IgD-negative memory B cell (primary cell): ENCODE measurements at regions not wholly inside any gene's neighbourhood (a gene's known extent, or its start where the extent isn't known, plus 50 kb on each side); places are given as distances from the start of the nearest gene placed in this dataset.
"Not testable (repeated sequence)": the region's sequence is repeated elsewhere in the genome, so short reads cannot be mapped to it uniquely, and the experiment has no call there.

Source experiments
- H3K27ac Mint-ChIP-seq, 3 donors: one replicate each; pipeline ENCODE4 v1.8.0; 2020 to 2022; ENCODE audit warnings: mild to moderate bottlenecking in 3 of 3, mixed read lengths in 3 of 3, moderate library complexity in 1 of 3
- H3K27me3 Mint-ChIP-seq: one replicate; pipeline ENCODE4 v1.8.0; 2021; ENCODE audit warnings: mixed read lengths
- H3K36me3 Mint-ChIP-seq: one replicate; pipeline ENCODE4 v1.8.0; 2020; ENCODE audit warnings: mild to moderate bottlenecking, mixed read lengths
- H3K4me1 Mint-ChIP-seq, 3 donors: one replicate each; pipeline ENCODE4 v1.8.0; 2020 to 2022; ENCODE audit warnings: mixed read lengths in 3 of 3, mild to moderate bottlenecking in 1 of 3
- H3K4me3 Mint-ChIP-seq, 4 donors: one replicate each; pipeline ENCODE4 v1.8.0; 2020 to 2022; ENCODE audit warnings: mild to moderate bottlenecking in 4 of 4, mixed read lengths in 4 of 4, moderate library complexity in 3 of 4
- H3K9me3 Mint-ChIP-seq, 3 donors: one replicate each; pipeline ENCODE4 v1.8.0; 2020 to 2021; ENCODE audit warnings: mixed read lengths in 3 of 3, mild to moderate bottlenecking in 1 of 3

GRCh38 chr4:33448948-33449347 lies 2728.8 kb downstream of the PCDH7 start:
- Mint-ChIP-seq H3K4me1 (peaks cover 0 to 1% (median 0%) of the 10 kb centered on the region in 3 donors), H3K27ac (no peak overlapping the region), H3K4me3 (no peak overlapping the region), H3K36me3 (peaks cover 1% of the 10 kb centered on the region), H3K9me3 (peaks cover 2 to 10% (median 5%) of the 10 kb centered on the region in 3 donors), H3K27me3 (no peaks in the 10 kb centered on the region)

GRCh38 chr4:33453436-33453835 lies 2733.3 kb downstream of the PCDH7 start:
- Mint-ChIP-seq H3K27ac (no peak overlapping the region), H3K4me3 (no peak overlapping the region), H3K9me3 (peaks cover 0 to 10% (median 4%) of the 10 kb centered on the region in 3 donors), H3K27me3 (no peaks in the 10 kb centered on the region), H3K36me3 (no peaks in the 10 kb centered on the region), H3K4me1 (peaks cover 0 to 2% (median 0%) of the 10 kb centered on the region in 3 donors)

GRCh38 chr4:33453916-33454315 lies 2733.7 kb downstream of the PCDH7 start:
- no peaks in the 10 kb centered on the region for H3K27me3 Mint-ChIP-seq
- no peak overlapping the region for H3K4me3 Mint-ChIP-seq
- H3K27ac Mint-ChIP-seq: no peak overlapping the region
- peaks cover 0 to 10% (median 4%) of the 10 kb centered on the region in 3 donors for H3K9me3 Mint-ChIP-seq
- H3K4me1 Mint-ChIP-seq: peaks cover 0 to 2% (median 0%) of the 10 kb centered on the region in 3 donors
- H3K36me3 Mint-ChIP-seq: no peaks in the 10 kb centered on the region

GRCh38 chr4:33465565-33465964 lies 2745.4 kb downstream of the PCDH7 start:
- H3K27me3 Mint-ChIP-seq: no peaks in the 10 kb centered on the region

GRCh38 chr4:33467291-33467690 lies 2747.1 kb downstream of the PCDH7 start:
- H3K27me3 Mint-ChIP-seq: no peaks in the 10 kb centered on the region
- H3K9me3 Mint-ChIP-seq: peaks cover 0 to 12% (median 4%) of the 10 kb centered on the region in 3 donors
- no peaks in the 10 kb centered on the region for H3K36me3 Mint-ChIP-seq
- H3K4me3 Mint-ChIP-seq: no peak overlapping the region
- H3K4me1 Mint-ChIP-seq: no peaks in the 10 kb centered on the region
- no peak overlapping the region for H3K27ac Mint-ChIP-seq

More at GRCh38 chr4:33465565-33465964, 2745.4 kb downstream of the PCDH7 start:
- Mint-ChIP-seq H3K4me3 (no peak overlapping the region), H3K9me3 (peaks cover 0 to 17% (median 4%) of the 10 kb centered on the region in 3 donors), H3K4me1 (no peaks in the 10 kb centered on the region), H3K36me3 (no peaks in the 10 kb centered on the region), H3K27ac (no peak overlapping the region)

GRCh38 chr4:33470805-33471204 lies 2750.6 kb downstream of the PCDH7 start:
- peaks cover 0 to 17% (median 6%) of the 10 kb centered on the region in 3 donors for H3K9me3 Mint-ChIP-seq
- no peaks in the 10 kb centered on the region for H3K27me3 Mint-ChIP-seq
- no peaks in the 10 kb centered on the region for H3K4me1 Mint-ChIP-seq
- H3K36me3 Mint-ChIP-seq: no peaks in the 10 kb centered on the region
- H3K4me3 Mint-ChIP-seq: no peak overlapping the region
- no peak overlapping the region for H3K27ac Mint-ChIP-seq

- H3K27ac Mint-ChIP-seq: no peak overlapping the region
- H3K4me3 Mint-ChIP-seq: no peak overlapping the region
- H3K36me3 Mint-ChIP-seq: no peaks in the 10 kb centered on the region
- no peaks in the 10 kb centered on the region for H3K27me3 Mint-ChIP-seq
- H3K9me3 Mint-ChIP-seq: peaks cover 0 to 10% (median 2%) of the 10 kb centered on the region in 3 donors
- no peaks in the 10 kb centered on the region for H3K4me1 Mint-ChIP-seq
These were observed 2757.5 kb downstream of the PCDH7 start for GRCh38 chr4:33477715-33478114.

- Mint-ChIP-seq H3K36me3 (no peaks in the 10 kb centered on the region), H3K27ac (no peak overlapping the region), H3K4me3 (no peak overlapping the region), H3K27me3 (no peaks in the 10 kb centered on the region), H3K9me3 (peaks cover 0 to 3% (median 1%) of the 10 kb centered on the region in 3 donors), H3K4me1 (no peaks in the 10 kb centered on the region)
These were observed 2761.5 kb downstream of the ARAP2 start for GRCh38 chr4:33482773-33483172.

DNA sequence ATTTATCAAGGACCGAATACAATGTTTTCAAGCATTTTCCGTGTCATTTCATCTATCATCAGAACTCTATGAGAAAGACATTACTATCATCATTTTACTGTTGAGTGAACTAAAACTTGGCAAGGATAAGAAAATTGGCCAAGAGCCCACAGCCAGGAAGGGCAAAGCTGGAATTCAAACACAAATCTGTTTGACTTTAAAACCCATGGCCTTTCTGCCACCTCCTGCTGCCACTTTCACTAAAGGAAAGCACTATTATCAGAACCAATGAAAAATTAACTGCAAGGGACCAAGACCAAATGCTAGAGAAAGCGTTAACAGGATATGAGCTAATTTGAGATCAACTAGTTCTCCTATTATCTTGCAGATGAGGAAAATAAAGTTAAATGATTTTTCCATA lies 2759.2 kb downstream of the ARAP2 start:
- Mint-ChIP-seq H3K27me3 (no peaks in the 10 kb centered on the region), H3K4me3 (no peak overlapping the region), H3K9me3 (peaks cover 0 to 3% (median 1%) of the 10 kb centered on the region in 3 donors), H3K27ac (no peak overlapping the region), H3K36me3 (no peaks in the 10 kb centered on the region), H3K4me1 (no peaks in the 10 kb centered on the region)

GRCh38 chr4:33493231-33493630 lies 2751.1 kb downstream of the ARAP2 start:
- Mint-ChIP-seq H3K27ac (no peak overlapping the region), H3K4me3 (no peak overlapping the region), H3K9me3 (peaks cover 0 to 3% (median 2%) of the 10 kb centered on the region in 3 donors), H3K27me3 (no peaks in the 10 kb centered on the region), H3K36me3 (no peaks in the 10 kb centered on the region), H3K4me1 (no peaks in the 10 kb centered on the region)

GRCh38 chr4:33494150-33494549 lies 2750.2 kb downstream of the ARAP2 start:
- Mint-ChIP-seq H3K4me3 (no peak overlapping the region), H3K27ac (no peak overlapping the region), H3K9me3 (peaks cover 0 to 4% (median 3%) of the 10 kb centered on the region in 3 donors), H3K4me1 (no peaks in the 10 kb centered on the region), H3K27me3 (no peaks in the 10 kb centered on the region), H3K36me3 (no peaks in the 10 kb centered on the region)

- not testable (repeated sequence) for H3K4me1 Mint-ChIP-seq, H3K27ac Mint-ChIP-seq
These were observed 2742.7 kb downstream of the ARAP2 start for GRCh38 chr4:33501587-33501986.

DNA sequence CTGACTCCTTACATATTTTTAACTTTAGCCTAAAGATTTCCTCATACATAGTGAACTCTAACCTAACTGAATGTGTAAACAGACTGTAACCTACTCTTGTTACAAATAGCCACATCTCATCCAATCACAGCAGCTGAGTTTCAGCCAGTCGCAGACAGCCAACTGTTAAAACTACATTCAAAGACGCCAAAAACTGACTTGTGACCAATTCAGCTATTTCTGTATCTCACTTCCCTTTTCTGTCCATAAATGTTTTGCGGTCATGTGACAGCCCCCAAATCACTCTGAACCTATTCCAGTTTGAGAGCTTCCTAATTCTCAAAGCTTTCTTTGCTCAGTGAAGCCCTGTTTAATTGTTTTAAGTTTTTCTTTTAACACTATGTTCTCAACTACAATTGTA lies 2731.9 kb downstream of the ARAP2 start:
- Mint-ChIP-seq H3K36me3 (peaks cover 2% of the 10 kb centered on the region), H3K27me3 (no peaks in the 10 kb centered on the region), H3K9me3 (peaks cover 0 to 12% (median 2%) of the 10 kb centered on the region in 3 donors), H3K4me1 (no peaks in the 10 kb centered on the region), H3K27ac (no peak overlapping the region), H3K4me3 (no peak overlapping the region)

More at GRCh38 chr4:33501587-33501986, 2742.7 kb downstream of the ARAP2 start:
- not testable (repeated sequence) for H3K4me3 Mint-ChIP-seq, H3K27me3 Mint-ChIP-seq, H3K36me3 Mint-ChIP-seq
- peaks cover 5 to 18% (median 5%) of the 10 kb centered on the region in 3 donors for H3K9me3 Mint-ChIP-seq

- H3K9me3 Mint-ChIP-seq: peaks cover 1 to 14% (median 2%) of the 10 kb centered on the region in 3 donors
- no peak overlapping the region for H3K4me3 Mint-ChIP-seq
- peaks cover 2% of the 10 kb centered on the region for H3K36me3 Mint-ChIP-seq
- no peaks in the 10 kb centered on the region for H3K27me3 Mint-ChIP-seq
- H3K4me1 Mint-ChIP-seq: no peaks in the 10 kb centered on the region
- H3K27ac Mint-ChIP-seq: no peak overlapping the region
These were observed 2725.5 kb downstream of the ARAP2 start for GRCh38 chr4:33518856-33519255.

DNA sequence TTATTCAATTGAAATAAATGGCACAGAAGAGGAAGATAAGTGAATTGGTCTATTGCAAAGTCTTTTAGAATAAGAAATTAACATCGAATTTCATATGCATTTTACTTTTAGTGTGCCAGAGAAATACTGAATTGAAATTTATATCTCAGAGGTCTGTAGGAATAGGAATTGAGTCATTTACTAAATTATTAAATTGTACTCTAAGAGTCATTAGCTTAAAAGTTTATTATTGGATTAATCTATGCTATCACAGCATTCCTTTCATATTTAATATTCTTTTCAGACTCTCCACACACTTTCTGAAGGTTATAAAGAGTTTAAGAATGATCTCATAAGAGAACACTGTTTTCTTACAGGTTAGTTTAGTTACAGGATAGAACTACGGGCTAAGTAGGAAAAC lies 2711.5 kb downstream of the ARAP2 start:
- Mint-ChIP-seq H3K27me3 (no peaks in the 10 kb centered on the region), H3K9me3 (peaks cover 1 to 6% (median 2%) of the 10 kb centered on the region in 3 donors), H3K4me1 (no peaks in the 10 kb centered on the region), H3K27ac (no peak overlapping the region), H3K4me3 (no peak overlapping the region), H3K36me3 (no peaks in the 10 kb centered on the region)

GRCh38 chr4:33536898-33537297 lies 2707.4 kb downstream of the ARAP2 start:
- Mint-ChIP-seq H3K36me3 (no peaks in the 10 kb centered on the region), H3K27me3 (no peaks in the 10 kb centered on the region), H3K4me3 (no peak overlapping the region), H3K9me3 (peaks cover 0 to 4% (median 4%) of the 10 kb centered on the region in 3 donors), H3K27ac (no peak overlapping the region), H3K4me1 (no peaks in the 10 kb centered on the region)
